HCT116 (cell line): ENCODE measurements at regions not wholly inside any gene's neighbourhood (a gene's known extent, or its start where the extent isn't known, plus 50 kb on each side); places are given as distances from the start of the nearest gene placed in this dataset.

ENCODE experiments used
- ATAC-seq: fragments of 200-7000 bp; cut with Tn5 transposase; 2 replicates; pipeline ENCODE4 v1.9.1; 2020; ENCODE audit warnings: mild to moderate bottlenecking, moderate library complexity
- BruUV-seq: library from RNA; stranded (reverse); fragments of 400-500 nt; replicated peaks from 2 replicates; lab custom pipeline; 2021; lab: Mats Ljungman, UMichigan
- CTCF ChIA-PET: fragments of 300-600 bp; sonication (Branson Sonifier 250); formaldehyde crosslinking; loops from one replicate; lab custom pipeline; 2021; ENCODE audit warnings: antibody characterized with exemption; lab: Charles Lee
- POLR2A ChIA-PET: fragments of 300-600, 350-600 bp; sonication (Branson Sonifier 250); formaldehyde crosslinking; loops from one replicate; lab custom pipeline; 2021; ENCODE audit warnings: antibody characterized with exemption; lab: Charles Lee
- RAD21 ChIA-PET, 2 experiments: fragments of 300-600 bp; sonication (Branson Sonifier 250); formaldehyde crosslinking; loops; one replicate each; lab custom pipeline; 2023; ENCODE audit warnings: low total read pairs in 2 of 2; ENCODE audit not compliant: uncharacterized antibody in 2 of 2, unreplicated experiment in 2 of 2, low non-redundant PET in 1 of 2; lab: Charles Lee
- DNase-seq: peaks from one replicate; pipeline ENCODE4 v3.0.0-alpha.2; 2010; ENCODE audit warnings: low read depth, low spot score
- H2AFZ ChIP-seq: fragments of 200-600 bp; shearing (Covaris generic), sonication (generic); 2 replicates; pipeline ENCODE4 v1.6.1; 2017; ENCODE audit warnings: low read depth, mixed run types, mixed read lengths, antibody characterized with exemption, low read length; ENCODE audit not compliant: poor library complexity, severe bottlenecking
- H3K27ac ChIP-seq: 2 replicates; pipeline ENCODE4 v1.5.1; 2012; ENCODE audit warnings: low read depth, low read length
- H3K27me3 ChIP-seq: fragments of 200-600 bp; sonication (generic); 2 replicates; pipeline ENCODE4 v1.6.1; 2016; ENCODE audit warnings: mixed run types, low read length, mixed read lengths; ENCODE audit not compliant: insufficient read depth
- H3K36me3 ChIP-seq, 2 experiments: fragments of 200-500 bp in 1 of 2; fragments of 200-600 bp in 1 of 2; sonication (Bioruptor generic) in 1 of 2; sonication (generic) in 1 of 2; 2 replicates each; pipeline versions ENCODE4 v1.5.1 to v1.6.1; 2014 to 2016; ENCODE audit warnings: low read length in 2 of 2, inconsistent platforms in 1 of 2, mixed read lengths in 1 of 2, mixed run types in 1 of 2; ENCODE audit not compliant: insufficient read depth in 2 of 2, control insufficient read depth in 1 of 2
- H3K4me1 ChIP-seq, 2 experiments: fragments of 200-600 bp in 1 of 2; sonication (generic) in 1 of 2; 2 replicates each; pipeline versions ENCODE4 v1.5.1 to v1.6.1; 2012 to 2017; ENCODE audit warnings: low read length in 2 of 2, inconsistent platforms in 1 of 2, mild to moderate bottlenecking in 1 of 2, mixed read lengths in 1 of 2, mixed run types in 1 of 2, moderate library complexity in 1 of 2; ENCODE audit not compliant: insufficient read depth in 2 of 2, control insufficient read depth in 1 of 2
- H3K4me2 ChIP-seq: fragments of 200-600 bp; sonication (generic); 2 replicates; pipeline ENCODE4 v1.6.1; 2017; ENCODE audit warnings: mixed run types, low read length, mixed read lengths
- H3K4me3 ChIP-seq, 2 experiments: fragments of 200-600 bp in 1 of 2; sonication (generic) in 1 of 2; replicated peaks in 1 of 2; 2 replicates each; pipeline ENCODE4 v1.5.1; 2011 to 2016; ENCODE audit warnings: low read length in 2 of 2, control low read depth in 1 of 2, low read depth in 1 of 2, mild to moderate bottlenecking in 1 of 2, mixed read lengths in 1 of 2, mixed run types in 1 of 2
- H3K79me2 ChIP-seq: fragments of 200-600 bp; sonication (generic); 2 replicates; pipeline ENCODE4 v1.6.1; 2017; ENCODE audit warnings: mild to moderate bottlenecking, mixed run types, low read length, moderate library complexity, mixed read lengths; ENCODE audit not compliant: insufficient read depth
- H3K9ac ChIP-seq: fragments of 200-600 bp; sonication (generic); 2 replicates; pipeline ENCODE4 v1.6.1; 2016; ENCODE audit warnings: low read length, mixed read lengths
- H3K9me2 ChIP-seq: fragments of 200-600 bp; sonication (generic), shearing (Covaris generic); 2 replicates; pipeline ENCODE4 v1.6.1; 2017; ENCODE audit warnings: mixed run types, mild to moderate bottlenecking, moderate library complexity; ENCODE audit not compliant: insufficient read depth
- H3K9me3 ChIP-seq, 2 experiments: fragments of 200-500 bp in 1 of 2; fragments of 200-600 bp in 1 of 2; sonication (Bioruptor generic) in 1 of 2; sonication (generic) in 1 of 2; 2 replicates each; pipeline ENCODE4 v1.6.1; 2014 to 2017; ENCODE audit warnings: low read length in 2 of 2, mixed read lengths in 2 of 2, inconsistent platforms in 1 of 2, low read depth in 1 of 2, mild to moderate bottlenecking in 1 of 2, mixed run types in 1 of 2, moderate library complexity in 1 of 2; ENCODE audit not compliant: control insufficient read depth in 1 of 2, insufficient read depth in 1 of 2
- H4K20me1 ChIP-seq: fragments of 200-600 bp; sonication (generic), shearing (Covaris generic); 2 replicates; pipeline ENCODE4 v1.6.1; 2017; ENCODE audit warnings: mixed run types, mild to moderate bottlenecking, moderate library complexity; ENCODE audit not compliant: insufficient read depth
- ATF3 ChIP-seq: IDR thresholded peaks from 2 replicates; pipeline ENCODE4 v1.6.1; 2012
- CBX3 ChIP-seq: IDR thresholded peaks from 2 replicates; pipeline ENCODE4 v1.6.1; 2012; ENCODE audit warnings: low read depth
- EZH2 ChIP-seq: fragments of 200-600 bp; sonication (generic); IDR thresholded peaks from 2 replicates; pipeline ENCODE4 v1.6.1; 2017; ENCODE audit warnings: antibody characterized with exemption, mixed run types
- EZH2phosphoT487 ChIP-seq: fragments of 200-600 bp; IDR thresholded peaks from 2 replicates; pipeline ENCODE4 v1.6.1; 2018; ENCODE audit warnings: antibody characterized with exemption, borderline replicate concordance
- POLR2A ChIP-seq: IDR thresholded peaks from 2 replicates; pipeline ENCODE4 v1.7.0; 2011; ENCODE audit warnings: borderline replicate concordance; ENCODE audit not compliant: insufficient read depth, insufficient read length; ENCODE audit errors: extremely low read depth
- RAD21 ChIP-seq: IDR thresholded peaks from 2 replicates; pipeline ENCODE4 v1.6.1; 2012; ENCODE audit warnings: low read depth, mild to moderate bottlenecking
- REST ChIP-seq: IDR thresholded peaks from 2 replicates; pipeline ENCODE4 v1.6.1; 2012; ENCODE audit warnings: low read depth
- SIN3A ChIP-seq: IDR thresholded peaks from 2 replicates; pipeline ENCODE4 v1.6.1; 2012; ENCODE audit warnings: low read depth
- TCF7L2 ChIP-seq: IDR thresholded peaks from 2 replicates; pipeline ENCODE4 v1.7.0; 2011; ENCODE audit warnings: borderline replicate concordance, inconsistent platforms; ENCODE audit not compliant: insufficient read depth, insufficient read length; ENCODE audit errors: extremely low read depth
- ZBTB33 ChIP-seq: IDR thresholded peaks from 2 replicates; pipeline ENCODE4 v1.6.1; 2011; ENCODE audit warnings: mild to moderate bottlenecking, low read length, moderate library complexity; ENCODE audit not compliant: insufficient replicate concordance; ENCODE audit errors: extremely low read depth
- ZNF274 ChIP-seq: fragments of 200-500 bp; sonication (Bioruptor generic); IDR thresholded peaks from 2 replicates; pipeline ENCODE4 v1.6.1; 2014; ENCODE audit warnings: mild to moderate bottlenecking, low read depth, low read length, inconsistent platforms
- intact Hi-C: fragments of 100-400 bp; cut with micrococcal nuclease; formaldehyde crosslinking; loops from 2 replicates; pipeline ENCODE4 v1.10.0; 2022
- TF ChIP-seq, protein P1 (sequence below), 3 experiments: fragments of 200-600 bp in 1 of 3; sonication (generic) in 1 of 3; IDR thresholded peaks in 2 of 3; conservative IDR thresholded peaks in 1 of 3; 2 replicates each; pipeline ENCODE4 v1.5.1; 2012 to 2017; ENCODE audit warnings: low read depth in 2 of 3, low read length in 2 of 3, antibody characterized with exemption in 1 of 3, borderline replicate concordance in 1 of 3, control low read depth in 1 of 3, mild to moderate bottlenecking in 1 of 3, mixed read lengths in 1 of 3, mixed run types in 1 of 3, moderate library complexity in 1 of 3; ENCODE audit not compliant: insufficient read depth in 1 of 3

- no peaks in the 10 kb centered on the region for H3K4me1 ChIP-seq
- no peaks in the 10 kb centered on the region for H3K36me3 ChIP-seq
- H3K4me3 ChIP-seq = no peak overlapping the region
- no peak for TF ChIP-seq REST
- TF ChIP-seq EZH2 = no peak
- TF ChIP-seq TCF7L2 = no peak
- TF ChIP-seq POLR2A = no peak
- no peak for TF ChIP-seq RAD21
- no peak for TF ChIP-seq ZNF274
- no peaks in the 10 kb centered on the region for H4K20me1 ChIP-seq
- no peaks in the 10 kb centered on the region for H3K27me3 ChIP-seq
- peaks cover 13 to 28% of the 10 kb centered on the region in 2 experiments; a peak in 2 of 4 replicates for H3K9me3 ChIP-seq
- CTCF ChIA-PET = no interaction called here
- no peaks in the 10 kb centered on the region for H3K79me2 ChIP-seq
- no peaks in the 10 kb centered on the region for H3K9me2 ChIP-seq
- BruUV-seq = no TSS peak
- no peak overlapping the region for H2AFZ ChIP-seq
- intact Hi-C loops = no loop called here
- no peak overlapping the region for H3K27ac ChIP-seq
- no peak overlapping the region for H3K4me2 ChIP-seq
- RAD21 ChIA-PET = no interaction called here
- no peak for DNase-seq
- POLR2A ChIA-PET = no interaction called here
- no peak for ATAC-seq
- H3K9ac ChIP-seq = no peak overlapping the region
Observed at GRCh38 chr21:27114111-27114510, 147.2 kb upstream of the ADAMTS5 start.

GRCh38 chr21:27112186-27112585 lies 145.3 kb upstream of the ADAMTS5 start:
- ChIA-PET RAD21 (no interaction called here), POLR2A (no interaction called here), CTCF (no interaction called here)
- Histone ChIP-seq H3K4me1 (no peaks in the 10 kb centered on the region), H3K27ac (no peak overlapping the region), H3K9ac (no peak overlapping the region), H3K4me2 (no peak overlapping the region), H3K9me2 (no peaks in the 10 kb centered on the region), H3K4me3 (no peak overlapping the region), H3K79me2 (no peaks in the 10 kb centered on the region), H3K9me3 (peaks cover 10 to 29% of the 10 kb centered on the region in 2 experiments; a peak in 2 of 4 replicates), H3K36me3 (no peaks in the 10 kb centered on the region), H3K27me3 (no peaks in the 10 kb centered on the region), H2AFZ (no peak overlapping the region), H4K20me1 (no peaks in the 10 kb centered on the region)
- DNase-seq (no peak), ATAC-seq (no peak)
- intact Hi-C loops = no loop called here
- no TSS peak for BruUV-seq
- TF ChIP-seq RAD21 (no peak), ZNF274 (no peak), EZH2phosphoT487 (no peak), CBX3 (no peak), SIN3A (no peak), ATF3 (no peak), ZBTB33 (no peak), TCF7L2 (no peak)
- TF ChIP-seq, protein P1, sequence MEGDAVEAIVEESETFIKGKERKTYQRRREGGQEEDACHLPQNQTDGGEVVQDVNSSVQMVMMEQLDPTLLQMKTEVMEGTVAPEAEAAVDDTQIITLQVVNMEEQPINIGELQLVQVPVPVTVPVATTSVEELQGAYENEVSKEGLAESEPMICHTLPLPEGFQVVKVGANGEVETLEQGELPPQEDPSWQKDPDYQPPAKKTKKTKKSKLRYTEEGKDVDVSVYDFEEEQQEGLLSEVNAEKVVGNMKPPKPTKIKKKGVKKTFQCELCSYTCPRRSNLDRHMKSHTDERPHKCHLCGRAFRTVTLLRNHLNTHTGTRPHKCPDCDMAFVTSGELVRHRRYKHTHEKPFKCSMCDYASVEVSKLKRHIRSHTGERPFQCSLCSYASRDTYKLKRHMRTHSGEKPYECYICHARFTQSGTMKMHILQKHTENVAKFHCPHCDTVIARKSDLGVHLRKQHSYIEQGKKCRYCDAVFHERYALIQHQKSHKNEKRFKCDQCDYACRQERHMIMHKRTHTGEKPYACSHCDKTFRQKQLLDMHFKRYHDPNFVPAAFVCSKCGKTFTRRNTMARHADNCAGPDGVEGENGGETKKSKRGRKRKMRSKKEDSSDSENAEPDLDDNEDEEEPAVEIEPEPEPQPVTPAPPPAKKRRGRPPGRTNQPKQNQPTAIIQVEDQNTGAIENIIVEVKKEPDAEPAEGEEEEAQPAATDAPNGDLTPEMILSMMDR (IDR thresholded peaks at IDR 0.05 in 2 of 3, conservative IDR thresholded peaks at IDR 0.05 in 1 of 3; ENCODE audit: borderline replicate concordance in 1 of 3, insufficient read depth in 1 of 3, low read depth in 2 of 3, low read length in 2 of 3) = no peak
